HG03432 (cell line): ENCODE measurements at regions not wholly inside any gene's neighbourhood (a gene's known extent, or its start where the extent isn't known, plus 50 kb on each side); places are given as distances from the start of the nearest gene placed in this dataset.
"Not testable (repeated sequence)": the region's sequence is repeated elsewhere in the genome, so short reads cannot be mapped to it uniquely, and the experiment has no call there.

Experiments
- ATAC-seq: cut with Tn5 transposase; IDR thresholded peaks from one replicate; pipeline ENCODE4 v1.9.1; 2021; ENCODE audit warnings: mild to moderate bottlenecking, moderate library complexity; ENCODE audit not compliant: unreplicated experiment

- no peak for ATAC-seq
Measured at GRCh38 chr10:118912961-118913600, 116.4 kb upstream of the NANOS1 start.

DNA sequence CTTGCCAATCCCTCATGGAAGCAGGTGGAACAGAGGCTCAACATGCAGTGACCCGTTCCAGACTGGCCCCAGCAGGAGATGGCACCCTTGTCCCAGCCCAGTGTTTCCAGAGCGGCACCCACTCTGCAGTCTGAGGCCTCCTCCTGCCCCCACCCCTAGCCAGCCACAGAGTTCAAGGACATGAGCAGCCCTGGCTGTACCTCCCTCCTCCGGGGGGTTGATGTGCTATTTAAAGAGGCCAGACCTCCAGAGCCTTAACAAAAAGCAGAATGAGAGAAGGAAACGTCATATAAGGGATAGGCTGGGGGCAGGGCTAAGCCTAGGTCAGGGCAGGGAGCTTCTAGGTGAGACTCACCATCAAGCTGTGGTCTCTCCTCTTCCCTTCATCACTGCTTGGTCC is 115.7 kb upstream of the NANOS1 start:
- ATAC-seq = no peak

- ATAC-seq = no peak
Measured at GRCh38 chr10:118914629-118915028, 114.9 kb upstream of the NANOS1 start.

DNA sequence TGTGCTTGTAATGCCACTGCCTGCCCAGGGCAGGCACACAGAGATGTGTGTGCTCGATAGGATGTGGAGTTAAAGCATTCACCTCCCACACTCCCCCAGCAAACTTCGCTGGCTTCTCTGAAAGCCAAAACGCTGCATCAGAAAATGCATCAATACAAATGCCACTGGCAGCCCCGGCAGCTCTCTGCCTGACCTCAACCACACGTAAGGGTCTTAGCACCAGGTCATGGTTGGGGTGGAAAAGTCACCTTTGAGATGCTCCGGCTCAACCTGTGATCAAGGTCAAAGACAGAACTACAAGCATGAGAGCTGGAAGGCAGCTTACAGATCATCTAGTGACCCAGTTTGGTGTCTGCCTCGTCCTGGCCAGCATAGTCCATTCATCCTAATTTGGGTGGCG is 114.4 kb upstream of the NANOS1 start:
- no peak for ATAC-seq

DNA sequence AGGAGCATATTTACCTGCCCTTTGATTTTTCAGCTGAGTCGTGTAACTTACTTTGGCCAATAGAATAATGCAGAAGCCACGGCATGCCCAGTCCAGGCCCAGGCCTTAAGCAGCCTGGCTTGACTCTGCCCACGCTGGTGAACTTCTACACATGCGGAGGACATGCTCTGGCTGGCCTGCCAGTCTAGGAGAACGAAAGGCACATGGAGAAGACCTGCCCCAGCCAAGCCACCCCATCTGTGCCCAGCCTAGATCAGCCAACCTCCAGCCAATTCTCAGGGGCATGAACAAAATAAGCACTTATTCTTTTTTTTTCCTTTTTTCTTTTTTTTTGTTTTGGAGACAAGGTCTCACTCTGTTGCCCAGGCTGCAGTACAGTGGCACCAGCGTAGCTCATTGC is 112.7 kb upstream of the NANOS1 start:
- no peak for ATAC-seq

DNA sequence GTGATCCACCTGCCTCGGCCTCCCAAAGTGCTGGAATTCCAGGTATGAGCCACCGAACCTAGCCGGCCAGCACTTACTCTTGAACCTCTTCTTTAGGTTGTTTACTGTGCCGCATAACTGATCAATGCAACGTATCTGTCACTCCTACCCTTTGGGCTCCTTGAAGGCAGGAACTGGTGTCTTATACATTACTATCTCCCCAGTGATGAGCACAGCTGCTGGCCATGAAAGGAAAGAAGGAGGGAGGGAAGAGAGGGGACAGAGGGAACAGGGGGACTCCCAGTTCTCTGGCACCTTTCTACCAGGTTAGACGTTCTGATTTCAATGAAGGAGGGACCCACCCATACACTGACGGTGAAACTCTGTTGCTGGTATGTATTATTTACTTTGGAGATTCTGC is 111.8 kb upstream of the NANOS1 start:
- no peak for ATAC-seq

DNA sequence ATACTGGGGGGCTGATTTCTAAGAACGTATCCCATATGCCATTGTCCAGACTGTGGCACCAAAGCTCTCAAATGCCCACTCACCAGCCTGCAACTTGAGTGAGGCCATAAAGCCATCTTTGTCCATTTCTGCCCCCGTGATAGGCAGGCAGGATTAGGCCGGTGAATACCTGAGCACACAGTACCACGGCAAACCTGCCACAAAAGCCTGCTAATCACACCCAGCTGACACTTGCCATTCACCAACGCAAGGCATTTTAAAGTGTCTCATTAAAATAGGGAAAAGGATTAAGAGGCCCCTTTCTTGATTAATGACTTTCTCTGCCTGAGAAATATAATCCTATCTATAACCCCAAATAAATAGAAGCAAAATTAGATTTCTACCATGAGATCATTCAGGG is 111.4 kb upstream of the NANOS1 start:
- no peak for ATAC-seq

DNA sequence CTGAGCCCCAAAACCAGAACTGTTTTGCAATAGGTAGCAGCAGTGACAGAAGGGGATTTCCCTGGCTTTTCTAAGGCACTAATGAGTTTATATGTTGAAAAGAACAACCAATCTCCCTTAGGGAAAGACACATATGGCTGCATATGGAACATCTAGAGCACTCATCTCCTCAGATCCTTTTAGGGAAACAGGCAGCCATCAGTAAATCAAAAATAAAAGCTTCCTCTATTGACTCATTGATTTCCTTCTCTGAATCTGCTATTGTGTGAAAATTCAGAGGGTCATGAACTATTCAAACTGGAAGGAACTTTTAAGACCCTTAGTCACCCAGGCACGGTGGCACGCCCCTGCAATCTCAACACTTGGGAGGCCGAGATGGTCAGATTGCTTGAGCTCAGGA is 110.9 kb upstream of the NANOS1 start:
- no peak for ATAC-seq

DNA sequence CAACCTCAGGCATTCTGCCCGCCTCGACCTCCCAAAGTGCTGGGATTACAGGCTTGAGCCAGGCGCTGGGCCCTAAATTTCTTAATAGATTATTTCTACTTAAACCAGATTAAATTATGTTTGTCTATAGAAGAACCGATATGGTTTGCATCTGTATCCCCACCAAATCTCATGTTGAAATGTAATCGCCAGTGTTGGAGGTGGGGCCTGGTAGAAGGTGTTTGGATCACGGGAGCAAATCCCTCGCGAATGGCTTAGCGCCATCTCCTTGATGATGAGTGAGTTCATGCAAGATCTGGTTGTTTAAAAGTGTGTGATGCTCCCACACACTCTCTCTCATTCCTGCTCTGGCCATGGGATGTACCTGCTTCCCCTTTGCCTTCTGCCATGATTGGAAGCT is 109.3 kb upstream of the NANOS1 start:
- ATAC-seq = no peak

DNA sequence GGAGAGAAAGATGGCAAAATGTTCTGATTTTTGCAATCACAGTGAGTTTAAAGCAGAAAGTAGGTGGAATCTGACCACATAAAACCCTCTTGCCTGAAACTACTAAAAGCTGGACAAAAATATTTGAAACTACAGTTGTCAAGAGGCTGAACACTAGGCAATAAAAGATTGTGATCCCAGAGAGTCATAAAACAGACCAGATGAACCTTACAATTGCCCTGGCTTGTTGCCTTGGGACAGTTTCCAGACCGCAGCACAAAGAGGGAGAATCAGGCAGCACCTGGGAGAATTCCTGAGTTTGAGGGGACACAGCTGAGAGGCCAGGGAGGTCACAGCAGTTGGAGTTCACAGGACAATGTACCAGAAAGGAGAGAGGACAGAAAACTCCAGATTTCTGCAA is 107.3 kb upstream of the NANOS1 start:
- ATAC-seq = no peak

DNA sequence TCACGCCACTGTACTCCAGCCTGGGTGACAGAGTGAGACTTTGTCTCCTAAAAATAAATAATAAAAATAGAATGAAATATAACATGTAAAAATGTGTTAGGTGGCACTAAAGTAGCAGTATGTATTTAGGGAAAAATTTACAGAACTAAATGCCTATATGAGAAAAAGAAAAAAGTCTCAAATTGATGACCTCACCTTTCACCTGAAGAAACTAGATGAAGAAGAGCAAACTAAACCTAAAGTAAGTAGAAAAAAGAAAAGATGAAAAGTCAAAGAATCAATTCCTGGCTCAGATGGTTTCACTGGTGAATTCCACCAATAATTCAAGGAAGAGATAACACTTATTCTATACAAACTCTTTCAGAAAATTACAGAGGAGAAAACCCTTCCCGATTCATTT is 106.5 kb upstream of the NANOS1 start:
- ATAC-seq = no peak

GRCh38 chr10:118924493-118924892 is 105.0 kb upstream of the NANOS1 start:
- ATAC-seq = no peak

GRCh38 chr10:118925404-118926071 is 104.0 kb upstream of the NANOS1 start:
- no peak for ATAC-seq

- ATAC-seq = no peak
Measured at GRCh38 chr10:118926072-118926417, 103.5 kb upstream of the NANOS1 start.

- no peak for ATAC-seq
Measured at GRCh38 chr10:118926441-118926840, 103.1 kb upstream of the NANOS1 start.

DNA sequence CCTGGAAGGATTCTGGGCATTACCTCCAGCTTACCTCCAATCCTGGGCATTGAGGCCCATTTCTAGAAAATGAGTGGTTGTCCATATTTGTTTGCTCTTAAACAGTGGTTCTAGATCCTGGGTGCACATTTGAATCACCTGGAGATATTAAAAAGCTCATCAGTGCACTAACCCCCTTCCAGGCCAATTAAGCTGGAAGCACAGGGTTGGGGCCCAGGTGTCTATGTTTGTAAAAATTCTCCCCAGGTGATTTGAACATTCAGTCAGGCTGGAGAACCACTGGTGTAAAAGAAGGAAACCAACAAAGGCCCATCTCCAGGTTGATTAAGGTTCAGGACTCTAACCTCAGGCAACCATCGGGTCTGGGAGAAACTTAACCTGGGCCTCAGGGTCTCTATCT is 102.6 kb upstream of the NANOS1 start:
- ATAC-seq = no peak

DNA sequence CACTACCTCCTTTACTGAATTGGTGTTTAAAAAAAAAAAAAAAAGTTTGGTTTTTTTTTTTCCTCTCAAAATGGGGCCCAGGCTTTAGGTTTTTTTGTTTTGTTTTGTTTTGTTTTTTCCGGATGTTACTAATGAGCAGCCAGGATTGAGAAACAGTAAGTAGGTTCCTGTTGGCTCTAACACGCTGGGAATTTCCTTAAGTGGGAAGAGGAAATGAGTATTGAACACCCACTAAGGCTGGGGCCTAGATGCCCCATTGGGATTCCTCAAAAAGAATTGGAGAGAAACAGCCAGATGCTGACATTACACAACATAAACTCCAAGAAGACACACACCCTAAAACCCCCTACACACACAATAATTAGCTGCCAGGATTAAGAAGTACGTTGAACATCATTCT is 102.2 kb upstream of the NANOS1 start:
- ATAC-seq = no peak

DNA sequence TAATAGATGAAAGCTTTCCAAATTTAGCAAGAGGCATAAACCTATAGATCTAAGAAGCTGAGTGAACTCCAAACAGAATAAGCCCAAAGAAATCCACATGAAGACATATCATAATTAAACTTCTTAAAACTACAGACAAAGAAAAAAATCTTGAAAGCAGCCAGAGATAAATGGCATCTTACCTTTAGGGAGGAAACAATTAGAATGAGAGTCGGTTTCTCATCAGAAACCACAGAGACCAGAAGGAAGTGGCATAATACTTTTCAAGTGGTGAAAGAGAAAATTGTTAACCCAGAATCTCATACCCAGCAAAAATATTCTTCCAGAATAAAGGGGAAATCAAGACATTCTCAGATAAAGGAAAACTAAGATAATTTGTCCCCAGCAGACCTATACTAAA is 98.9 kb upstream of the NANOS1 start:
- no peak for ATAC-seq

- no peak for ATAC-seq
Measured at GRCh38 chr10:118931436-118931835, 98.1 kb upstream of the NANOS1 start.

DNA sequence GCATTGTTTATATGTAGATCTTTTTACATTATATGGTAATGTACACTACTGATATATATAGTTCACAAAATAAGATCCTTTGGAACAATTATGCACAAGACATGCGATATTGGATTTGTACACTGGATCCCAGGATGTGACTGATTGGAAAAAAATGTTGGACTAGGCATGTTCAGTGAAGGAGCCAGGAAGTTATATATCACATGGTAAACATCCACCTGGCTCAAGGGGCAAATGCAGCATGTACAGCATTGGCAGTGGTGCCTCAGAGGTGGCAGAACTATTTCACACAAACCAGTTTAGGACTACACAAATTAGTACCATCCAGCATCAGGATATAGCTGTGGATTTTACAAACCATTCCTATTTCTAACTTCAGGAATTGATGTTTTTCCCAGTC is 97.4 kb upstream of the NANOS1 start:
- not testable (repeated sequence) for ATAC-seq

DNA sequence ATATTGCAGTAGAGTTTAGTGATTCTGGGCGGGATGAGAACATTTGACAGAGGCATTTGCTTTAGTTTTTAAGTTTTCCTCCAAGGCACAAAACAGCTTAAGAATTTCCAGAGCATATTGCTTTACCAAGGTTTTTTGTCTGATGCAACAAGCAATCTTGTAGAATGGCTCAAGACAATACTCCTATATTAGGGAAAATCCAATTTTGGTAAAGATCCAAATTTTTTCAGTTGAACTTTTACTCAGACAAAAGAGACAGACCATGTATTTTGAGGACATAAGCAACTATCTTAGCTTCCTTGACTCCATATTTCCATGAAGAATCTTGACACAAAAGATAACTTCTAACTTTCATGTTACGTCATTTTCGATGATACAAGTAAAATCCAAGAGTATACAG is 92.3 kb upstream of the NANOS1 start:
- ATAC-seq = no peak

DNA sequence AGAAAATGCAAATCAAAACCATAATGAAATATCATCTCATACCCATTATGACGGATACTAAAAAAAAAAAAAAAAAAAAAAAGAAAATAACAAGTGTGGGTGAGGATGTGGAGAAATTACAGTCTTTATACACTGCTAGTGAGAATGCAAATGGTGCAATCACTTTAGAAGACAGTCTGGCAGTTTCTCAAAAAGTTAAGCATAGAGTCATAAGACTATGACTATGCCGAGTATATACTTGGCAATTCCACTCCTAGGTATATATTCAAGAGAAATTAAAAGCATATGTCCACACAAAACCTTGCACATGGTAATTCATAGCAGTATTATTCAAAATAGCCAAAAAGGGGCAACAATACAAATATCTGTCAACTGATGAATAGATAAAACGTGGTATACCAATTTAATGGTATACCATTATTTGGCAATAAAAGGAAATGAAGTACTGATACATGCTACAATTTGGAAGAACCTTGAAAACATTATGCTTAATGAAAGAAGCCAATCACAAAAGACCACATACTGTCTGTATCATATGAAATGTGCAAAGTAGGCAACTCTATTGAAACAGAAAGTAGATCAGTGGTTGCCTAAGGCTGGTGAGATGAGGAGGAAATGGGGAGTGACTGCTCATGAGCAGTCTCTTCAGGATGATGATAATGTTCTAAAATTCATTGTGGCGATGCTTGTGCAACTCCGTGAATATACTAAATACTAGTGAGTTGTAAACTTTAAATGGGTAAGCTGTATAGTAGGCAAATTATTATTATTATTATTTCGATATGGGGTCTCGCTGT is 90.1 kb upstream of the NANOS1 start:
- no peak for ATAC-seq
